Activated CD4-positive, alpha-beta T cell treated with anti-CD3 and anti-CD28 coated beads, Interleukin-2, amount 50 U/mL, for 1 hour (primary cell): ENCODE measurements at regions not wholly inside any gene's neighbourhood (a gene's known extent, or its start where the extent isn't known, plus 50 kb on each side); places are given as distances from the start of the nearest gene placed in this dataset.
"Not testable (repeated sequence)": the region's sequence is repeated elsewhere in the genome, so short reads cannot be mapped to it uniquely, and the experiment has no call there.

Experiments used
- DNase-seq: peaks from one replicate; pipeline ENCODE4 v3.0.0-alpha.2; 2020

DNA sequence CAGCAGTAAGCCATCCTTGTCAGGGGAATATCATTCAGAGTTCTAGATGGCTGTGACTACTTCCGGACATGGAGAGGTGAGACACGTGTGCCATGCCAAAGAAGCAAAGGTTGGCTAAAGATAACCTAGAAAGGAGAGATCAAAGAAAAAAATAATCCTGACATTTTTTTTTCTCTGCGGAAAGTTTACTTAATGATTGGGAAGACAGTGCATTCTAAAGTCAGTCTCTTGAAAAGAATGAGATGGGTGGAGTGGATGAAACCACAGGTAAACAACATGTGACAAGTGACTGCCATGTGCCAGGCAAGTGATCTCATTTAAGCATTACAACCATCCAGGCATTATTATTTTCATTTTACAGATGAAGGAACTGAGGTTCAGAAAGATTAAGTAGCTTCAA is 436.6 kb downstream of the SOX2 start:
- no peak for DNase-seq

DNA sequence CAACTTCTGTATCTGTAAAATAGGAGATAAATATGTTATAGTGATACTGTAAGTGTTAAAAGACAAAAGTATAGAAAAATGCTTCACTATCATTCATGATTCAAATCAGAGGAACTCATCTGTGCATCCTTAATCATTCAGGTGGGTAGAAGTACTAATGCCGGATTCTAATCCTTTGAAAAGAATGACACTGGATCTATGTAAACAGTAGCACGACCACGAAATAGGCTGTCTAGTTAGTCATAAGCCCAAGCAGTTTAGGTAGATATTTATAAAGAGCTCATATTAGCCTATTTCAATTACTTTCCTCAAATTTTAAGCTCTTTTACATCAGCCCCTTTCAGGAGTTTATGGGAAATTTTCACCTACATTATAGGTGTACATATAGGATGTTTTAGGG is 437.9 kb downstream of the SOX2 start:
- DNase-seq: no peak

DNA sequence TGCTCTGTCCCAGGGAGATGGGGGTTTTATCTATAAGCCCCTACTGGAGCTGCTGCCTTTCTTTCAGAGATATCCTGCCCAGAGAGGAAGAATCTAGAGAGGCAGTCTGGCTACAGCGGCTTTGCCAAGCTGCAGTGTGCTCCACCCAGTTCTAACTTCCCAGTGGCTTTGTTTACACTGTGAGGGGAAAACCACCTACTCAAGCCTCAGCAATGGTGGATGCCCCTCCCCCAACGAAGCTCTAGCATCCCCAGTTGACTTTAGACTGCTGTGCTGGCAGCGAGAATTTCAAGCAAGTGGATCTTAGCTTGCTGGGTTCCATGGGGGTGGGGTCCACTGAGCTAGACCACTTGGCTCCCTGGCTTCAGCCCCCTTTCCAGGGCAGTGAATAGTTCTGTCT is 444.6 kb downstream of the SOX2 start:
- DNase-seq: not testable (repeated sequence)

DNA sequence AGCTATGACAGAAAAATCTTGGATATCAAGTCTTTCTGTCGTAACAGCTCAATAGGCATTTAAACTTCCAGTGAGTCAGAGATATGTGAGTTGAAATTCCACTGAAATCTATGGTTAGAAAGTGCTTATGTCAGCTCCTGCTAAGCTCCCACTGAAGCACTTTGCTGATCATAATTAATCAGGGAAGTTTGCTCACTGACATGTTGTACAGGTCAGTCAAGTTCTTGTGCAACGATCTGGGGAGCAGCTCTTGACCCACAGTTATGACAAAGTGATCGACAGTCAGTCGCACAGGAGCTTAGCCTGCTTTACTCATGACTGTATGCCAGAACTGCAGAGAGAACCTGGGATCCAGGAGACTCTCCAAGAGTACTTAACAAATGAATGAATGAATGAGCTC is 453.5 kb downstream of the SOX2 start:
- no peak for DNase-seq

DNA sequence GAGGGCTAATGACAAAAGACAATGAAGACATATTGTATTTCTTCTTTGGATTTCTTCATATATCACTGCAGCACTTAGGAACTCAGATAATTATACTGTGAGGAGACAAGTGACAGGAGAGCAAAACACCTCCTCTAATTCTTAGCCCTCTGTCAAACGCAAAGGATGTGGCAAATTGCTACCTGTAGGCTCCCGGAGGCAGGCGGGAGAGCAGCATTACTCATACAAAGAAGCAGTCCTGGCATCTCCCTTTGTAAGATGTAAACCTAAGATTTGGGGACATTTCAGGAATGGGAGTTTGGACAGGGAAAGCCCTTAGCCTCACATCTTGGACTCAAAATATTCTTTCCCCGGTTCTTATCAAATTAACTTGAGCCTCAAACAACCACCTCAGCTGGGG is 460.8 kb downstream of the SOX2 start:
- DNase-seq: no peak

DNA sequence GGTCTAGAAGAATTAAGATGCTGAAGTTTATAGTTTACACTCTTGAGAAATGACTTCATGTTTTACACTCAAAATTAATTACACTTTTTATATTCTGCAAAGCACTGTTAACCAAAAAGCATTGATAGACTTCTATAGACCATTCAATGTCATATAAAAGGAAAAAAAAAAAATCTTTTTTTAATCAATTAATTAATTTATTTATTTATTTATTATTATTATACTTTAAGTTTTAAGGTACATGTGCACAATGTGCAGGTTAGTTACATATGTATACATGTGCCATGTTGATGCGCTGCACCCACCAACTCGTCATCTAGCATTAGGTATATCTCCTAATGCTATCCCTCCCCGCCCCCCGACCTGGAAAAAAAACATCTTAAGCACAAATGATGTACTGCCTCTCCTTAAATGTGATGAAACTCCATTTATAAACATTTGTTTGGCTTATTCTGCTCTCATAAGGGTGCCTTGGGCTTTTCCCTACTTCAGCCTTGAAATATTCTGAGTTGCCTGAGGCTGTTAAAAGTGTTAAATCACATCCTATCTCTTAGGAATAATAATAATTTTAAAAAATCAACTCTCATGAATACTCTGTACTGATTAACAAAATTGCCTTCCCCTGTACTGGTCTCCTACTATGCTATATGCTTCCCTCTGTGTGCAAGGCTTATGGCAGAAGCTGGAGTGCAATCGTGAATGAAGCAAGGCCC is 466.9 kb downstream of the SOX2 start:
- DNase-seq: no peak

DNA sequence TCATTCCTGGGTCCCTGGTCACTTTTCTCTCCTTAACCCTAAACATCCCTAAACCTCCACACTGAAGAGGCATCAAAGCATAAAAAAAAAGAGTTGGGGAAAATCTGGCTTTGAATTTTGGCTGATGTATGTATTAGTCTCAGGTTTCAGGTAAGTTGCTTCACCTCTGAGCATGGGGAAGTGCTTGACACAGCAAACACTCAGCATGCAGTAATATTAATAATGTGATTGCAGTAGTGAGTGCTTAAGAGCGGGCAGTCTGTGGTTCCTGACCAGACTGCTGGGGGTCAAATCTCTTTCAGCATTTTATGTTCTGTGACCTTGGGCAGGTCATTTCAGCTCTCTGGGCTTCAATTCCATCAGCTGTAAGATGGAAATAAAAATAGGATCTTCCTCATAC is 467.9 kb downstream of the SOX2 start:
- no peak for DNase-seq

DNA sequence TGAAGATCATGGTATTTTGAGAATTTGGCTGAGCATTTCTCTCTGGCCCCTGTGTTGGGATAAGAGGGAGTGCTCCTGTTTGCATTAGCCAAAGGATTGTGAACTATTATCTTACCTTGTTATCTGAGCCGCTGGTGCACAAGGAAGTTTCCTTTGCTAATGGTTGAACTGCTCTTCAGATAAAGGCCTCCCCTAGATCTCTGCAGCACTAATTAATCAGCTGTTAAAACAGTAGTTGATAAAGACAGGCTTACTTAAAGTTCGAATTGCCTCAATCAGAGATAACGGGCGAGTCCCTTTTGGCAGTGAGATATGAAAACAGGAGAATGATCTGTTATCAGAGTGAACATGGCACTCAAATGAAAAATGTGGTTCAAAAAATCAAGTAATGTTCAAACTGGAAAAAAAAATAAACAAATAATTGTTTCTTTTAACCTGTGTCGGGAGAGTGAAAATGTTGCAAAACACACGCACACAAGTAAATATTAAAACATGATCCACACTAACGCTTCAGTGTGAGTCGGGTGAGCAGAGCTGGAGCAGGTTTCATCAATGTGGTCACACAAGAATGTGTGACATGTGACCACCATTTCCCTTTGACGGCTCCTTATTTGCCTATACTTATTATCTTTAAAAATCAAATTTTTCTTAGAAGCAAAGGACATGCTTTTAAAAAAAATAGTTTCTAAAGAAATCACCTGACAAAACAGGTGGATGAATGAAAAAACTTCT is 469.1 kb downstream of the SOX2 start:
- no peak for DNase-seq

DNA sequence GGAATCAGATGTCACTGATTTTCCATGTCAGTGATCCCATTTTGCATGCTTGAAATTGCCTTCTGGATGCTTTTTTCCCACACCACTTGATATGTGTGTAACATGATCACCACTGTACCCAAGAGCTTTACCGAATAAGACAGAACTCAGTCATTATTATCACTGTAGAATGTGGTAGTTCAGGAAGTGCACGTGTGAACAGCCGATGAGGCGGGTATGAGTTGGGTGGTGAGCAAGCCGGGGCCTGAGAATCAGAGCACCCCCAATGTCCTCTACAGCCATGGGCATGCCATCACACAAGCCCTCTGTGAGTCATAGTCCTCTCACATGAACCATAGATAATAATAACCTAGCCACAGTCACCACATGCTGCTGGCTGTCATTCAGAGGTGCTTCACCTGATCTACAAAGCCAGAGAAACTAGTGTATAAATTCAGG is 470.8 kb downstream of the SOX2 start:
- no peak for DNase-seq

DNA sequence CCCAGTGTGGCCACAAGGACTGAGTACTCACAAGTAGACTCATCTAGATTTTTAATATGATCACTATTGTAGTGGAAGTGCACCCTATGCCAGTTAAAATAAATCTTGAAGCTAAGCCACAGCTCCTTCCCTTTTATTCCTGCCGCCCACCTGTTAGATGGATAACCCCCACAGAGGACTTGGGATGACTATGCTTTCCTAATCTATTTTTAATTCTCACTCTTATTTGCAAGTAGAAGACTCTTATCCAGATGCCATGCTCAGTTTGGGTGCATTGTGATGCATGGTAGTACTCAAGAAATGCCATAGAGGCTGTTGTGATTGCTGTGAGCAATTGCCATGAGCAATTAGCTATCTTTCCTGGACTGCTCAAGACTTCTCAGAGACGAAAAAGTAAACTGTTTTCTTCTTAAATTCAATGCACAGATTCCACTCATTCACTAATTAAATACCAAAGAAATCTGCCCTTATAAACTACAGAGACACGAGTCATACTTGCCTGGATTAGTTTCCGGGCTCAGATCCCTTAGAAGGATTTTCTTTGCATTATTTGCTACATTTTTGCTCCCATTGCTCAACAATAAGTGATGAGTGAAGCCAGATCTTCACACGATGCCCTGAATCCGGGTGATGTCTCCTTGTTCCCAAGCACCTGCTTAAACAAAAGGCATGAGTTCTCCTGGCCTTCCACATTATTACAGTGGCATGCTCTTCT is 472.1 kb downstream of the SOX2 start:
- no peak for DNase-seq

DNA sequence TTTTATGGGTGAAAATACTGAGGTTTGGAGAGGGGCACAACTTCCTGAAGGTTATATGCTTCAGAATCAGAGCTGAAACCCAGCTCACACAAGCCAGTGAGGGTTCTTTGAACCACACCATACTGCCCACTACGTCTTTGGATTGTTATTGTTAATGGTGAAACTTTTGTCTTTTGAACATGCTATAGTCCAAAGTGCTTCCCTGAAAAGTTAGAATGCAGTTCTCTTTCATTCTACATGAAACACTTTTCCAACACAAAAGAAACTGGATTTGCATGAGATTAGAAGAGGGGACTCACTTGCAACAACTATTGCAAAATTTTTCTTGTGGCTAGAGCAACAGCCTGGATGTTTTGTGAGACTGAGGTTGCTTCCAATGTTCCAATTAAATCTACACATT is 473.6 kb downstream of the SOX2 start:
- no peak for DNase-seq

DNA sequence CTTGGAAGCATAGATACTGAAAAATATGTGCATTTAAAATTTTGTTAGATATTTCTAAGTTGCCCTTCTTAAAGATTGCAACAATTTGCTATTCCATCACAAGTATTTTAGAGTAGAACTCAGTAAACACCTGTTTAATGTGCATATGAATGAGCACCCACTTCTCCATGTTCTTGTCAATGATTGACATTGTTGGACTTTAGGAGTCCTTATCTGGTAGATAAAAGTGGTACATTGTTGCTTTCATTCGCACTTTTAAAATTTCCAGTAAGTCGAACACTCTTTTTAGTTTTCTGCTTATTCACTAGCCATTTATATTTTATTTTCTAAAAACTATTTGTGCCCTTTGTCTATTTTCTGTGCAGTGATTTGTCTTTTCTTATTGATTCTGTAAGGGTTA is 478.3 kb downstream of the SOX2 start:
- DNase-seq: no peak

DNA sequence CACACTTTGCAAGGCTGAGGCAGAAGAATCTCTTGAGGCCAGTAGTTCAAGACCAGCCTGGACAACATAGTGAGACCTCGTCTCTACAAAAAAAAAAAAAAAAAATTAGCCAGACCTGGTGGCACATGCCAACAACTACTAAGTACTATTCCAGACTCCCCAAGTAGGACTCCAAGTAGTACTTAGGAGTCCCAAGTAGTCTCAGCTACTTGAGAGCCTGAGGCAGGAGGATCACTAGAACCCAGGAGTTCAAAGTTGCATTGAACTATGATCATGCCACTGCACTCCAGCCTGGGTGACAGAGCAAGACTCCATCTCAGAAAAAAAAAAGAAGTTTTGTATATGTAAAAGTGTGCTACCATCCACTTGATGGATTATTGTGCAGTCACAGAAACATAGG is 486.6 kb downstream of the SOX2 start:
- no peak for DNase-seq

DNA sequence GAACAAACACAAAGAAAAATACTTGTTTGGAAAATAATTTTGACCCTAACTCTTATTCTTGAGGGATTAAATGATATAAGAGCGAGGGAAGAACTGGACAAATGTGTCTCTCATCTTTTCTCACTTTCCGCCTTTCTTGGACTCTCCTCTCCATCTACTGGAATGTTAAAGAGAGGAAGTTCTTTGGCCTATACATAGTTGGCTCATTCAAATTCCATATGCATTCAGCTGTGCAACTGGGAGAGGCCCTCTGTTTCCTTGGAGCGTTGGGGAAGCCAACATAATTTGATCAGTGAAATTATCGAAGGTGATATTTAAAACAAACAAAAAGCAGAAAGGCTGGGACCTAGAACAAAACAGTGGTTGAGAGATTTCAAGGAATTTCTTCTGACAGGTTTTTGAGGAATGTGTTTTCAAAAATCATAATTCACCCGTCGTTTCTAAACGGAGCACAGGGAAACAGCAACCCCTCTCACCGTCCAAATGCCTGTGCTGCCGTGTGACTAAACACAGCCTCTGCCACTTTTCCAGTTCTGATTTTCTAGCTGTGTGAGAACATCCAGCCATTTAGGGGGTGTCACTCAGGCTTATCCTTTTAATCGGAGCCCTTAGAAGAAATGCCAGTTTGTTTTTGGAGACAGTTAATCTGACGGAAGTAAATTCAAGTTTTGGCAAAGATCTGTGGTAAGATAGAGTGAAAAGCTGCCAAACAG is 489.9 kb downstream of the SOX2 start:
- DNase-seq: no peak

DNA sequence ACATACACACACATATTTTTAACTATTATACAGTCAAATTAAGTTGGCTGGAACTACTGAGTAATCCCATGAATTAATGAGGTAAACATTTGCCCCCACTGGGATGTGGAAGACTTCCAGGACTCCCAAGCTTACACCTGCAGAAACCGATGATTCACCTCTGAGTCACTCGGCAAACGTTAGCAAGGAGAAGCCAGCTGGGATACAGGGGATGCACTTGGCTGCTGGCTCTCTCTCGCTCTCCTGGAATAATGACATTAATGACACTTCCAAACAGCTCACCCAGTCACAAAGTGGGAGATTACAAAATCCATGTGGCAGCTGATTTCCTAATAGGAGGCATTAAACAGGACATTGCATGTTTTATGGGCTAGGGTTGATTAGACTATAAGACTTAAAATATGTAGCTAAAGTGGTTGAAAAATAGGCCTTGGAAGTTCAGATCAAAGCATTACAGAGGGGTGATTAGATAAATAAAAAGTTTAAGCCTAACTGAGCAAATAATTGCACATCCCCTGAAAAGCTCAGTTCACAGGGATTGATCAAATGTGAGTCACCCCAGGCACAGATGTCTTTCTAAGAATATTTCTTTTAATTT is 500.9 kb downstream of the SOX2 start:
- no peak for DNase-seq

DNA sequence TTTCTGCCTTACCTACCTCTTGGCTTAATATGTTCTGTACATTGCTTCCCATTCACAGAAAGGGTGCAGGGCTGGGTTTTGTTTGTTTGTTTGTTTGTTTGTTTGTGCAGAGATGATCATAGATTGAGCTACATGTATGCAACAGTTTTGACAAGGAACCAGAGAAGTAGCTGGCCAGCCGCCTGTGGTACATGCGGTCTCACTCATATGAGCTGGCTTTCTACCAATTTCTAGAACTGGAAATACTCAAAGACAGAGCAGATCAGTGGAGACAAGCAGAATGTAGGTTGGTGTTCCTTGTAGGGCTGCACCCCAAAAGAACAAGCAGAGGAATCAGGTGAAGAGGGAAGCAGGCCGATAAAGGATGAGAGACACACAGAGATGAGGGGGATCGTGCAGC is 502.7 kb downstream of the SOX2 start:
- DNase-seq: no peak

DNA sequence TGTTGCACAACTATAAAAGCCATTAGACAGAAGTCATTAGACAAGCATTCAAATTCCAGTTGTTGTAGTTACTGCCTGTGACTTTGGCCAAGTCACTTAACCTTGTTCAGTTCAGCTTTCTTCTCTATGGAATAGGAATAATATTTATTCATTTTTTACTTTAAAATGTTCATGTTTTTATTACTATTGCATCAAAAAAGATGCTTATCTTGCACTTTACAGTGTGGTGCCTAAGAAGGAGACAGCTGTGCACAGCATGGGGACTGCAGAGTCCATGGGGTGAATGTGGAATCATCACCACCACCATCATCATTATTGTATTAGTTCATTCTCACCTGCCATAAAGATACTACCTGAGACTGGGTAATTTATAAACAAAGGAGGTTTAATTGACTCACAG is 504.2 kb downstream of the SOX2 start:
- no peak for DNase-seq

DNA sequence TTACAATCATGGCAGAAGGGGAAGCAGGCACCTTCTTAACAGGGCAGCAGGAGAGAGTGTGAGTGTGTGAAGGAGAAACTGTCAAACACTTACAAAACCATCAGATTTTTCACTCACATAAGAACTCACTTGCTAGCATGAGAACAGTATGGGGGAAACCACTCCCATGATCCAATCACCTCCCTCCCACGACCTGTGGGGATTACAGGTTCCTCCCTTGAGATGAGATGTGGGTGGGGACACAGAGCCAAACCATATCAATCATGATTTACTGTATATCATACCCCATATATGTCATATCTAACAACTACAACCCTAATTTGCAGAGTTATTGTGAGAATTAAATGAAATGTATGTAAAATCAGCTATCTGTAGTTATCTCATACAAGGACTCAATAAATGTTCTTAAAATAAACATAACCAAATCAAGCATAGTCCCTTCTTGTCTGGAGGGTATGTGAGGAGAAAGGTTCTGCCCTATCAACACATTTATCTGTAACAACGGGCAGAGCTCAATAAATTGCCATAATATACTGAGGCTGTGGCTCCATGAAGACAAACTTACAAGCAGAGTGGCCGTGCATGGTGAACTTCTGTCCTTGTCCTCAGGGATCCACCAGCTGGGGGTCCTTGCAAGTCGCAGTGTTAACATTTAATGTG is 504.7 kb downstream of the SOX2 start:
- DNase-seq: no peak

DNA sequence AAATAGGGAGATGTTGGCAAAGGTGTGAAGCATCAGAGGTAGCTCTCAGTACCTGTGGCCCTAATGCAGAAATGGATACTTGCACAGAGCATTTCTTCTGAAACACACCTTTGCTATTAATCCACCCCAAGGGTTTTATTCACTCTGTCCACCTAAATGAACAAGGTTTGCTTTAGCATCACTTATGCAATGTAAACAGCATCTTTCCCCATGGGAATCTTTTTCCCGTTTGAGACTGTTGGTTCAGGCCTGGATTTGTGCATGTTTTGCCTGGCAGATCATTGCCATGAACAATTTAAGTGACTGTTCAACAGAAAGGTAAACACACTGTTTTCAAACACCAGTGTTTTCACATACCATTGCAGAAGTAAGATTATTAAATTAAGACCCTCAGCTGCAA is 508.3 kb downstream of the SOX2 start:
- DNase-seq: no peak

DNA sequence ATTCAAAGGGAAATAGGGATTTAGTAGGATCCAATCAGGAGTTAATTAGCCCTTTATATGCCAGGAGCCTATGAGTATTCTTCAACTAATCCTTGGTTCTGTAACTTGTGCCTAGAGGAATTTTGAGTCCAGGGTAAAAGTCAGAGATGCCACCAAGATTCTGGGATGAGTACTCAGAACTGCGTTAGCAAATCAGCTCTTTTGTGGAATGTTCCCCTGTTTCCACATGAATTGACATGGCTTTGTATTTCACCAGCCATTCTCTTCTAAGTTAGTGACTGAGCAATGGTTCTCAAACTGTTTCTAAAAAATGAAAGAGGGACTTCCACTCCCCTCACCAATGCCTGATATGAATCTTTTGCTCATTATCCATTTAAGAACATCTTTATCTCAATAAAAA is 508.7 kb downstream of the SOX2 start:
- no peak for DNase-seq

DNA sequence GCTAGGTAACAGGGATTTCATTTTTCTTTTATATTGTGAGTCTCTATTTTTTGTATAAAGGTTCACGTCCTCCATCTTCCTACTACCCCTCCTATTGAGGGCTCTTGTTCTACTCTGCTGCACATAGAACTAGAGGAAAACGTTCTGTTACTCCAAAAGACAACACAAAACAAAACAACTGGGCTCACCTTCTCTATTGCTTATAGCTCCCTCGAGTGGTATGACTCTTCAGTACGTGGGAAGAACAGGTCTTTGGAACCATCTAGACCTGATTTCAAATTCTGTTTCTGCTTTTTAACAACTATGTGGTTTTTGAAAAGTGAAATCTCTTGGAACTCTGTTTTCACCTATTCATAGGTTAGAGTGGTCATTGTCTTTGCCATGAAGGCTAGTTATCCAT is 515.3 kb downstream of the SOX2 start:
- no peak for DNase-seq

DNA sequence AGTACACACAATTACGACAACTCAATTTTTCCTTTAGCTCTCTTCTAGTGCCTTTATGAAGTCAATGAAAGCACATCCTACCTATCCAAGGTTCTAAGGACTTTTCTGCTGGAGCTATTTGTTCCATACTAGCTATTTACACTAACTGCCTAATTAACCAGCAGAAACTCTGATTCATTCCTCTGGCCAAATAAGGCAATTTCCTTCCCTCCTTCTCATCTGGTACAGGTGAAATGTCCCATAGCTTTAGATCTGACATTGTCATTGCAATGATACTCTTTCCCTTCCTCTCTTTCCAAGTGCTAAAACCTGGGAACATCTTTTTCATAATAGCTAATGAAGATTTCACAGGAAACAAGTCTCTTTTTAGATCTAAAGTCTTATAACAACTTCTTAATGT is 521.7 kb downstream of the SOX2 start:
- no peak for DNase-seq

DNA sequence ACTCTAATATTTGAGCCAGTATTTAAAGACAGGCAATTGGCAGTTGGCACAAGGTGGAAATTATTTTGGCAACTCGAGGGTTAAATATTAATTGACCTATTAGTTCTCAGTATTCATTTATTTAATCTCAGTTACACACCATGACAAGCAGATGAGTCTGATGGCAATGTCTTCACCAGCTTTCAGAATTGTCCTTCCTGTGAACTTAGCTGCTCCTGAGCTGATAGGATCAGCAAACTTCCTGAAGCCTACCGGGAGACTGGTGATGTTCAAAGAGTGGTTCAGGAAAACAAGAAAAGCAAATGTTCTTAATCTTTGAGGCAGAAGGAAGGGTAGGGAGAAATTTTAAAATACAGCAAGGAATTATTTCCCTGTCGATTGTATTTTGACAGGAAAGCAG is 522.2 kb downstream of the SOX2 start:
- DNase-seq: no peak
